Activated T-helper 17 cell treated with anti-CD3 and anti-CD28 coated beads, Interleukin-2, amount 50 U/mL, for 72 hours (primary cell): ENCODE measurements at regions not wholly inside any gene's neighbourhood (a gene's known extent, or its start where the extent isn't known, plus 50 kb on each side); places are given as distances from the start of the nearest gene placed in this dataset.
"Not testable (repeated sequence)": the region's sequence is repeated elsewhere in the genome, so short reads cannot be mapped to it uniquely, and the experiment has no call there.

Source experiments
- ATAC-seq: fragments of 150-1000 bp; cut with Tn5 transposase; replicated peaks from 2 replicates; pipeline ENCODE4 v1.10.0; 2021; ENCODE audit warnings: mild to moderate bottlenecking, moderate library complexity
- H3K27ac Mint-ChIP-seq: one replicate; pipeline ENCODE4 v1.8.0; 2022; ENCODE audit warnings: mixed read lengths
- H3K27me3 Mint-ChIP-seq: one replicate; pipeline ENCODE4 v1.8.0; 2022; ENCODE audit warnings: mixed read lengths
- H3K36me3 Mint-ChIP-seq: one replicate; pipeline ENCODE4 v1.8.0; 2022; ENCODE audit warnings: low read depth, mild to moderate bottlenecking, mixed read lengths
- H3K4me1 Mint-ChIP-seq: one replicate; pipeline ENCODE4 v1.8.0; 2022; ENCODE audit warnings: mixed read lengths
- H3K4me3 Mint-ChIP-seq: one replicate; pipeline ENCODE4 v1.8.0; 2022; ENCODE audit warnings: mild to moderate bottlenecking, mixed read lengths
- H3K9me3 Mint-ChIP-seq: one replicate; pipeline ENCODE4 v1.8.0; 2022; ENCODE audit warnings: mixed read lengths

DNA sequence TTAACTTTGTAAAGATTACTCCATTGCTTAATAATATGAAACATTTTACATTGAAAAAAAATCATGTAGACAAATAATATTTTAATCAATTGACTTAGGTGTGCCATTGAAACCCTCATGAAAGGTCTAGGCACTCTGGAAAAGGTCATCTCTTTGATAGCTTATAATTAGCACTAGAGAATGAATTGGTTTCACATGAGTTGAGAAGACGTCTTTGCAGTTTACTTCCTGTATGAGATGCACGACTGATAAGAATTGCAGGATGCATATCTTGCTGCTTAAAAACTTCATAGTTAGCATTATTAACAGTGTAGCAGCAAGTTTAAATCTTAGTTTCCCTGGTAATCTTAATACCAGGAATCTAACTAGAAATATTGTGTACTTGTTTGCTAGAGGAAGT, 614.2 kb upstream of the COBL start:
- ATAC-seq = no peak
- no peaks in the 10 kb centered on the region for H3K36me3 Mint-ChIP-seq
- H3K27me3 Mint-ChIP-seq = no peaks in the 10 kb centered on the region
- no peak overlapping the region for H3K4me3 Mint-ChIP-seq
- H3K4me1 Mint-ChIP-seq = no peaks in the 10 kb centered on the region
- peaks cover 32% of the 10 kb centered on the region for H3K9me3 Mint-ChIP-seq
- H3K27ac Mint-ChIP-seq = no peak overlapping the region

DNA sequence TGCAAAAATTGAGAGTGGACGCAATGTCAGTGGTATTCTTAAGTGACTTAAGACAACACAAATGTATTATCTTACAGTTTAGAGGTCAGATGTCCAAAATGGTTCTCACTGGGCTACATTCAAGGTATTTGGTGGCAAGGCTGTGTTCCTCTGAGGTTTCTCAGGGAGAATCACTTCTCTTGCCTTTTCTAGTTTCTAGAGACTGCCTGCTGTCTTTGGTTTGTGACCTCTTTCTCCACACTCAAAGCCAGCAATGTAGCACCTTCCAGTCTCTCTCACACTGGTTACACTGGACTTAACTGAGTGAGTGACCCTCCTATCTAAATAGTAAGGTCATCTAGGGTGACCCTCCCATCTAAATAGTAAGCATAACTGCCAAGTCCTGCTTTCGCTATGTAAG, 613.2 kb upstream of the COBL start:
- H3K4me3 Mint-ChIP-seq = no peak overlapping the region
- no peaks in the 10 kb centered on the region for H3K4me1 Mint-ChIP-seq
- H3K9me3 Mint-ChIP-seq = peaks cover 35% of the 10 kb centered on the region
- ATAC-seq = no peak
- H3K27ac Mint-ChIP-seq = no peak overlapping the region
- no peaks in the 10 kb centered on the region for H3K27me3 Mint-ChIP-seq
- H3K36me3 Mint-ChIP-seq = no peaks in the 10 kb centered on the region

- H3K27ac Mint-ChIP-seq = no peak overlapping the region
- H3K27me3 Mint-ChIP-seq = no peaks in the 10 kb centered on the region
- H3K4me3 Mint-ChIP-seq = no peak overlapping the region
- peaks cover 31% of the 10 kb centered on the region for H3K9me3 Mint-ChIP-seq
- no peaks in the 10 kb centered on the region for H3K36me3 Mint-ChIP-seq
- ATAC-seq = no peak
- no peaks in the 10 kb centered on the region for H3K4me1 Mint-ChIP-seq
Observed at GRCh38 chr7:51927738-51928137, 611.1 kb upstream of the COBL start.

GRCh38 chr7:51918581-51918980, 602.0 kb upstream of the COBL start:
- peaks cover 16% of the 10 kb centered on the region for H3K9me3 Mint-ChIP-seq

DNA sequence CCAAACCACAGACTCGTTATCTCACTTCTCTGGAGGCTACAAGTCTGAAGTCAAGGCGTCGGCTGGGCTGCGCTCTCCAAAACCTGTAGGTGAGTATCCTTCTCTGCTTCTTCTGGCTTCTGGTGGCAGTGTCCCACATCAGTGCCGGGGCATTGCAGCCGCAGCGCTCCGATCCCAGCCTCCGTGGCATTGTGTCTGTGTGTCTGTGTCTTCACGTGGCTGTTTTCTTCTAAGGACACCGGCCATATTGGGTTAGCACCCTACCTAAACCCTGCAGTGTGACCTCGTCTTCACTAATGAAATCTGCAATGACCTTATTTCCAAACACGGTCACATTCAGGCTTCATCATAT, 584.9 kb upstream of the COBL start:
- Mint-ChIP-seq H3K9me3 (peaks cover 7% of the 10 kb centered on the region), H3K36me3 (no peaks in the 10 kb centered on the region), H3K27me3 (no peaks in the 10 kb centered on the region), H3K4me3 (no peak overlapping the region), H3K27ac (no peak overlapping the region), H3K4me1 (no peaks in the 10 kb centered on the region)
- ATAC-seq = no peak

More at GRCh38 chr7:51918581-51918980, 602.0 kb upstream of the COBL start:
- Mint-ChIP-seq H3K27ac (no peak overlapping the region), H3K4me3 (no peak overlapping the region), H3K4me1 (no peaks in the 10 kb centered on the region), H3K36me3 (no peaks in the 10 kb centered on the region), H3K27me3 (no peaks in the 10 kb centered on the region)
- no peak for ATAC-seq

GRCh38 chr7:51900755-51901488, 584.3 kb upstream of the COBL start:
- not testable (repeated sequence) for H3K4me3 Mint-ChIP-seq, ATAC-seq, H3K27ac Mint-ChIP-seq, H3K27me3 Mint-ChIP-seq, H3K36me3 Mint-ChIP-seq, H3K9me3 Mint-ChIP-seq, H3K4me1 Mint-ChIP-seq

DNA sequence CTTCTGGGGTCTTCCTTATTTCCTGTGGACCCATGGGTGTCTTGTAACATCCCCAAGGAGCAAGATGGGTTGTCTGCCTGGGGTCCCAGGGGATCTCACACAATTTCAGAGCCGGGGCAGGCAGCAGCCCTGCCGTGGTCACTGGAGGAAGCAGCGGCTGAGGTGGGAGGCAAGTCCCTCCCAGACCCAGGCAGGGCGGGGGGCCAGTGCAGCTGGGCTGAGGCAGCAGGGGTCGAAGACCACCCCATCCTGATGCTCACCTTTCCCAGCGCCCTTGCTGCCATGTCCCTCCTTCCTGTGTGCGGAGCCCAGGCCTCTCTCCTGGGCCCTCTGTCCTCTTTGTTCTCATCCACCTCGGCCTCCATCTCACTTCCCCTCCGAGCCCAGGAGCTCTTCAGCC, 583.0 kb upstream of the COBL start:
- no peaks in the 10 kb centered on the region for H3K36me3 Mint-ChIP-seq
- H3K27me3 Mint-ChIP-seq = no peaks in the 10 kb centered on the region
- no peak for ATAC-seq
- peaks cover 11% of the 10 kb centered on the region for H3K9me3 Mint-ChIP-seq
- no peak overlapping the region for H3K27ac Mint-ChIP-seq
- no peak overlapping the region for H3K4me3 Mint-ChIP-seq
- H3K4me1 Mint-ChIP-seq = no peaks in the 10 kb centered on the region

DNA sequence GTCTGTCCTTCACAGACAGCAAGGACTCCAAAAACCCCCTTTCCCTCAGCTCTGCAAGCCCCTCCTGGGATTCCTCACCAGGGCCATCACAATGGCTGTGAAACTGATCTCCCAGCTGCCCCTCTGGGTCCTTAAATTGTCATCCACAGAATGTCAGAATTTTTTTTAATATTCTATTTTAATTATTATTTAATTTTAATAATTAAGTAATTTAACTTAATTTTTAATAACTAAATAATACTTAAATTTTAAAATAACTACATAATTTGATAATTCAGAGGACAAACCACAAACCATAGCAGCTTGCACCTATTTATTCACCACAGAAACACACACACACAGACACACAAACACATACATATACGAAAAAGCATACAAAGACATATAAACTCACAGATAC, 565.8 kb upstream of the COBL start:
- Mint-ChIP-seq H3K4me1 (no peaks in the 10 kb centered on the region), H3K36me3 (no peaks in the 10 kb centered on the region), H3K27me3 (no peaks in the 10 kb centered on the region), H3K4me3 (no peak overlapping the region), H3K27ac (no peak overlapping the region), H3K9me3 (peaks cover 12% of the 10 kb centered on the region)
- no peak for ATAC-seq

DNA sequence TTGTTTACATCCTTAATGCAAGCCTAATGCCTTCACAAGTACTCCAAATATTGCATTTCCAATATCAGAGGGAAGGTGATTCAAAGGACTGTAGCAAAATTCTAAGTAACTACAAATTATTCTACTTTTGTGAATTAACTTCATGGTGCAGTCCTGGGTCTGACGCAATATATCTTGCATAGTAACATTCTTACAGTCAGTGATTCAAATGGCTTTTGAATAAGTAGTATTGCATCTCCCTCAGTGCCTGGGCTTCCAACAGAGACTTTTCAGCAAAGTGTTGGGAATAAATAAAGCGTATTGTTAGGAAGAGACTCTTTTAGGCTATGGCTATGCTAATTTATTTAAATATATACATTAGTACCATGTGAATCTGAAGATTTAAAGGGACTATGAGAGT, 564.7 kb upstream of the COBL start:
- H3K4me3 Mint-ChIP-seq = no peak overlapping the region
- peaks cover 8% of the 10 kb centered on the region for H3K9me3 Mint-ChIP-seq
- no peaks in the 10 kb centered on the region for H3K27me3 Mint-ChIP-seq
- no peaks in the 10 kb centered on the region for H3K36me3 Mint-ChIP-seq
- no peak for ATAC-seq
- H3K27ac Mint-ChIP-seq = no peak overlapping the region
- no peaks in the 10 kb centered on the region for H3K4me1 Mint-ChIP-seq

- Mint-ChIP-seq H3K27me3 (no peaks in the 10 kb centered on the region), H3K36me3 (no peaks in the 10 kb centered on the region)
Observed at GRCh38 chr7:51878865-51879264, 562.3 kb upstream of the COBL start.

GRCh38 chr7:51869452-51869851, 552.8 kb upstream of the COBL start:
- H3K36me3 Mint-ChIP-seq = no peaks in the 10 kb centered on the region
- no peak overlapping the region for H3K4me3 Mint-ChIP-seq
- H3K9me3 Mint-ChIP-seq = peaks cover 17% of the 10 kb centered on the region
- no peaks in the 10 kb centered on the region for H3K4me1 Mint-ChIP-seq
- H3K27me3 Mint-ChIP-seq = no peaks in the 10 kb centered on the region
- ATAC-seq = no peak
- no peak overlapping the region for H3K27ac Mint-ChIP-seq

More at GRCh38 chr7:51878865-51879264, 562.3 kb upstream of the COBL start:
- Mint-ChIP-seq H3K4me1 (no peaks in the 10 kb centered on the region), H3K9me3 (peaks cover 4% of the 10 kb centered on the region), H3K4me3 (no peak overlapping the region), H3K27ac (no peak overlapping the region)
- no peak for ATAC-seq

GRCh38 chr7:51867117-51867516, 550.5 kb upstream of the COBL start:
- Mint-ChIP-seq H3K4me1 (no peaks in the 10 kb centered on the region), H3K36me3 (no peaks in the 10 kb centered on the region), H3K27ac (no peak overlapping the region), H3K4me3 (no peak overlapping the region), H3K27me3 (no peaks in the 10 kb centered on the region), H3K9me3 (peaks cover 10% of the 10 kb centered on the region)
- no peak for ATAC-seq

DNA sequence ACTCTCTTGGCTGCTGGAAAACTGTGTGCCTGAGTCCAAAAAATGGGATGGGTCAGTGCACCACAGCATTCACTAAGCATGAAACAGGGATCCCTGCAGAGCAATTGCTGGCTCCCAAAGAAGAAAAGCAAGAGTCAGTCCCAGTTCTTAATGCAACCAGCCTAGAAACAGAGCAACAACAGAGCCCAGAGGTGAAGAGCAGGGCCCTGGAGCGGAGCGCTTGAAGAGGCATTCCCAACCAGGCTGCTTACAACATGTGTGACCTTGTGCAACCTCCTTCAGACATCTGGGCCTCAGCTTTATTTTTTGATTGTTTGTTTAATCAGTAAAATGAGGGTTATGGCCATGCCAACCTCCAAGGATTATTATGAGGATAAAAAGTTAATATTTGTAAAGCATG, 543.7 kb upstream of the COBL start:
- H3K9me3 Mint-ChIP-seq = peaks cover 3% of the 10 kb centered on the region
- H3K27me3 Mint-ChIP-seq = no peaks in the 10 kb centered on the region
- no peak overlapping the region for H3K27ac Mint-ChIP-seq
- H3K4me1 Mint-ChIP-seq = no peaks in the 10 kb centered on the region
- H3K36me3 Mint-ChIP-seq = no peaks in the 10 kb centered on the region
- ATAC-seq = no peak
- no peak overlapping the region for H3K4me3 Mint-ChIP-seq

DNA sequence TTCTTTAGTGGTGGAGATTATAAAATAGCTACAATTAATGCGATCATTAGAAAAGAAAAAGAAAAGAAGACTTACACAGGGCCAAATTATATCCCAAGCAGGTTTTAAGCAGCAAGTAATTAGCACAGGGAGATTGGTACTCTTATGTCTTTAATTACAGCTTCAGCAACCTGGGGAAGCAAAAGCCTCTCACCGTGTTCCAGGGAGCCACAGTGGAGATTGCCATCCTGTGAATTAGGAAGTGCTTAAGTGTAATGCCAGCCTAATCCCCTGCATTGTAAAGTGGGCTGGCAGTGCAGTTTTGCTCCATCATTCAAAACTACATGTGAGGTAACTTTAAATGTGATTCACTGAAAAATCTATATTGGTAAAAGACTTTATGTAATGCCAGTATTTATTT, 533.5 kb upstream of the COBL start:
- peaks cover 4% of the 10 kb centered on the region for H3K9me3 Mint-ChIP-seq
- H3K36me3 Mint-ChIP-seq = no peaks in the 10 kb centered on the region
- H3K4me3 Mint-ChIP-seq = no peak overlapping the region
- H3K27me3 Mint-ChIP-seq = no peaks in the 10 kb centered on the region
- no peak for ATAC-seq
- H3K27ac Mint-ChIP-seq = no peak overlapping the region
- no peaks in the 10 kb centered on the region for H3K4me1 Mint-ChIP-seq

DNA sequence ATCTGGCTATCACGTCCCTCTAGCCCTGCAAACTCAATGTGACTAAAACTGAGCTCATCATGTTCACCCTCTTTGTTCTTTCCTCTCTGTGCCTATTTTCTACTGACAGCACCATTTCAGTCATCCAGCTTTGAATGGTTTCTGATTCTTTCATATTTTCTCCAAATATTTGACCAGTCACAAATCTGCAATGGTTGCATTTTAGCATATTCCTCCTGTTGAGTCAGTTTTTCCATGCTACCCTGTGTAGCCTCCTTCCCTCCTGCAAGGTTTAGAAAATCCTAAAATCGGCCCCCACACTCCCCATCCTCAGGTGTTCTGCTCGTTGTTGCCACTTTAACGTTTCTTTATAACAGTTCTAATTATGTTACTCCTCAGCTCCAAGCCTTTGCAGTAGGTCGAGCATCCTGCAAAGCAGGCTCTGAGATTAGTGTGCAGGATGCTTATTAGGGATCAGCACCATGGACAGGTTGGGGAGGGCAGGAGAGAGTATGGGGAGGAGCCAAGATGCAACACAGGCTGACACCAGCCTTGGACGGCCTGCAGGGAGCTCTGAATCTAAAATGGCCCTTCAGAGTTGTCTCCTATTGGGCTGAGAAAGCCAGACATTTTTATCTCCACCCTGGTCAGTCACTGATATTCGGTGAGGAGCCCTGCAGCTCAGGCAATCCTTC, 531.0 kb upstream of the COBL start:
- no peak overlapping the region for H3K27ac Mint-ChIP-seq
- no peaks in the 10 kb centered on the region for H3K27me3 Mint-ChIP-seq
- no peak overlapping the region for H3K4me3 Mint-ChIP-seq
- no peak for ATAC-seq
- peaks cover 7% of the 10 kb centered on the region for H3K9me3 Mint-ChIP-seq
- no peaks in the 10 kb centered on the region for H3K36me3 Mint-ChIP-seq
- H3K4me1 Mint-ChIP-seq = no peaks in the 10 kb centered on the region
